Erythroblast (primary cell): ENCODE measurements at regions not wholly inside any gene's neighbourhood (a gene's known extent, or its start where the extent isn't known, plus 50 kb on each side); places are given as distances from the start of the nearest gene placed in this dataset.

Experiments
- DNase-seq, 2 experiments: peaks; one replicate each; lab custom pipeline; 2025; lab: John Stamatoyannopoulos, UW
- GATA1 ChIP-seq: IDR thresholded peaks from 2 replicates; pipeline ENCODE4 v1.6.1; 2011; ENCODE audit warnings: low read depth, mild to moderate bottlenecking, control low read depth, low read length, moderate library complexity
- POLR2A ChIP-seq: IDR thresholded peaks from 2 replicates; pipeline ENCODE4 v1.6.1; 2011; ENCODE audit warnings: mild to moderate bottlenecking, low read length

GRCh38 chr12:67107751-67108269 lies 161.3 kb upstream of the CAND1 start:
- peak in 1 of 2 experiments; percentile 2 for DNase-seq
- no peak for TF ChIP-seq GATA1
- no peak for TF ChIP-seq POLR2A

GRCh38 chr12:67110345-67110744 lies 158.8 kb upstream of the CAND1 start:
- DNase-seq, result peak in 1 of 2 experiments; percentile 1

DNA sequence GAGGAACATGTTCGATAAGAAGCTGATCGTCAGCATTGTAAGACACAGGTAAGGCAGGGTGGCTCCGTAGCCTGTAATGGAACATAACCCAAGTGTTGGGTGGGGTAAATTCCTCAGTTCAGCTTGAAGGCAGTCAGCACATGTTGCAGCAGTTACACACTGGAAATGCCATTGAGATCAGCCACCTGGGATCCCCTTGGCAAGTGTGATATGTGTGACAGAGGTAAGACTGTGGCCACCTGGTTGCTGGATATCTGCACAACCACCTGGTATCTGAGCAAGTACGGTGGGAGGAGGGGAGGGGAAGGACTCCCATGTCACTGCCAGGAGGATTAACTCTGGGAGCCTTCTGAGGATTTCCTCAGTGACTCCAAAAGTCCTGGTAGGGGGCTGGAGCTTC lies 158.0 kb upstream of the CAND1 start:
- no peak for DNase-seq
- TF ChIP-seq GATA1 (no peak), POLR2A (no peak)

DNA sequence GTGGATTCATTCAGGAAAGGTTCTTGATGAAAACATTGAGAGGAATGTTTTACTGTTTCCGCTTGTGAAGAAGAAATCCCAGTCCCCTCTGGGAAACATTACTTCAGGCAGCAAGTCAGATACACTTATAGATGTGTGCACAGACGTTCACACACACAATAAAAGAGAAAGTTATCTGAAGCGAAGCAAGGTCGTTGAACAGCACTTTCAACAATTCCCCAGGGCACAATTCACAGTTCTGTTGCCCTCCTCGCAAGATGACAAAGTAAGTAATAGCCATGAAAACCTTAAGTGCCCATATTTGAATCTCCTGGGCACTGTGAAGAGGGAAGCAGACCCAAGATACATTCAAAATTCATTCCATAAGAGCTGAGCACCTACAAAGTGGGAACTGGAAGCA lies 156.6 kb upstream of the CAND1 start:
- no peak for DNase-seq
- TF ChIP-seq POLR2A, result no peak
- no peak for TF ChIP-seq GATA1

GRCh38 chr12:67116134-67116533 lies 153.0 kb upstream of the CAND1 start:
- no peak for TF ChIP-seq GATA1
- no peak for TF ChIP-seq POLR2A
- no peak for DNase-seq

- TF ChIP-seq POLR2A (no peak), GATA1 (no peak)
Observed at GRCh38 chr12:67122584-67122983, 146.6 kb upstream of the CAND1 start.

GRCh38 chr12:67137256-67137655 lies 131.9 kb upstream of the CAND1 start:
- TF ChIP-seq GATA1 (no peak), POLR2A (no peak)
- DNase-seq, result no peak

More at GRCh38 chr12:67122584-67122983, 146.6 kb upstream of the CAND1 start:
- DNase-seq, result no peak

GRCh38 chr12:67141296-67142018 lies 127.7 kb upstream of the CAND1 start:
- no peak for DNase-seq

GRCh38 chr12:67145692-67146091 lies 123.5 kb upstream of the CAND1 start:
- DNase-seq, result no peak
- TF ChIP-seq POLR2A (no peak), GATA1 (no peak)

More at GRCh38 chr12:67141296-67142018, 127.7 kb upstream of the CAND1 start:
- TF ChIP-seq GATA1 (no peak), POLR2A (no peak)

- no peak for DNase-seq
- no peak for TF ChIP-seq GATA1
- TF ChIP-seq POLR2A, result no peak
Observed at GRCh38 chr12:67147030-67147429, 122.1 kb upstream of the CAND1 start.

- no peak for DNase-seq
- TF ChIP-seq POLR2A, result no peak
- no peak for TF ChIP-seq GATA1
Observed at GRCh38 chr12:67147447-67147846, 121.7 kb upstream of the CAND1 start.

- TF ChIP-seq GATA1, result no peak
- TF ChIP-seq POLR2A, result no peak
- no peak for DNase-seq
Observed at GRCh38 chr12:67148265-67148664, 120.9 kb upstream of the CAND1 start.

DNA sequence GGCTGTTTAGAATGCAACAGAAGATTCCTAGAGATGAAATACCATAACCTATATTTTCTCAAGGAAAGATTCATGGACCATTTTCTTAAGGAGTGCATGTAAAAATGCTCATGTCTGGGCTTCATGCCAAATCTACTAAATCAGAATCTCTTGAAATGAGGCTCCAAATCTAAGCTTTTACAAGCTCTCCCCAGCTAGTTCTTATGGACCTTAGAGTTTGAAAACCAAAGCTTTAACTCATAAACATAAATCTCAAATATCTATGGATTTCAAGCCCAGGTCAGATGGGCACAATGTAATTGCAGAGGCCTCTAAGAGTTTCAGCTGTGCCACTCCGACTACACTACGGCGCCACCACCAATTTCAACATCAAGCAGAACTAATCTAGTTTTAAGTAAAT lies 117.3 kb upstream of the CAND1 start:
- TF ChIP-seq GATA1 (no peak), POLR2A (no peak)
- no peak for DNase-seq

- no peak for DNase-seq
- TF ChIP-seq POLR2A (no peak), GATA1 (no peak)
Observed at GRCh38 chr12:67152451-67152850, 116.7 kb upstream of the CAND1 start.

DNA sequence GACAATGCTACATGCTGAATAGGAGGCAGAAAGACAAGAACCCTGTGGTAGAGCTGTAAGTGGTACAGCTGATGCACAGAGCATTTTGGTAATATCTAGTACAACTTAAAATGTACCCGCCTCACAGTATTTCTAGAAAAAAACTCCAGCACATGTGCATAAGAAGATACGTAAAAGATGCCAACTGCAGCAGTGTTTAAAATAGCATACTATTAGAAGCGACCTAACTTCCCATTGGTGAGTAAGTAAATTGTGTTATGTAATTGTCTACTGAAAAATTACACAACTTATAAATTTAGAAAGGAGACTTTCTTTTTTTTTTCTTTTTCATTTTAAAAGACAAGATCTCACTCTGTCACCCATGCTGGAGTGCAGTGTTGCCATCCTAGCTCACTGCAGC lies 114.3 kb upstream of the CAND1 start:
- TF ChIP-seq POLR2A (no peak), GATA1 (no peak)
- no peak for DNase-seq

DNA sequence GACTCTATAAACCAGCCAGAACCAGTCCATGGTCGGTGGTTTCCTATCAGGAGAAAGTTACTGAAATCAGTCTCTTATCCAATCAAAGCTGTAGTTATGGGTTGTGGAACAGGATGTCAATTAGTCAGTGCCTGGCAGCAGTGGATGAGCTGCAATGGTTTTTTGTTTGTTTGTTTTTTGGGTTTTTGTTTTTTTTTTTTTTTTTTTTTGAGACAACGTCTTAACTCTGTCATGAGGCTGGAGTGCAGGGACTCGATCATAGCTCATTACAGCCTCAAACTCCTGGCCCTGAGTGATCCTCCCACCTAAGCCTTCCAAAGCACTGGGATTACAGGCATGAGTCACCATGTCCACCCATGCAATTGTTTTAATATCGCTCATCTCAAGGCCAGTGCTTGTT lies 113.3 kb upstream of the CAND1 start:
- no peak for DNase-seq
- no peak for TF ChIP-seq POLR2A
- no peak for TF ChIP-seq GATA1
